OCI-LY3 (cell line): ENCODE measurements at regions not wholly inside any gene's neighbourhood (a gene's known extent, or its start where the extent isn't known, plus 50 kb on each side); places are given as distances from the start of the nearest gene placed in this dataset.

Source experiments
- H2AFZ ChIP-seq: fragments of 200-600, 300-600 bp; shearing (Covaris generic); 2 replicates; pipeline ENCODE4 v1.6.0; 2014; ENCODE audit warnings: antibody characterized with exemption, low read depth, low read length
- H3K27ac ChIP-seq: fragments of 200-600, 300-600 bp; sonication (generic); 2 replicates; pipeline ENCODE4 v1.5.1; 2014; ENCODE audit warnings: mild to moderate bottlenecking, low read length, moderate library complexity, mixed read lengths
- H3K27me3 ChIP-seq: fragments of 200-600, 300-600 bp; sonication (generic); 2 replicates; pipeline ENCODE4 v1.6.1; 2014; ENCODE audit warnings: low read depth, low read length, mixed read lengths
- H3K36me3 ChIP-seq: fragments of 200-600, 300-600 bp; sonication (generic); replicated peaks from 2 replicates; pipeline ENCODE3; 2014; ENCODE audit warnings: low read depth, low read length, mixed read lengths
- H3K4me1 ChIP-seq: fragments of 300-600, 200-600 bp; sonication (generic); 2 replicates; pipeline ENCODE4 v1.6.1; 2014; ENCODE audit warnings: low read length, mixed read lengths
- H3K4me2 ChIP-seq: fragments of 200-600, 300-600 bp; sonication (generic); 2 replicates; pipeline ENCODE4 v1.6.1; 2014; ENCODE audit warnings: low read length, mixed read lengths
- H3K4me3 ChIP-seq: fragments of 300-600, 200-600 bp; sonication (generic); 2 replicates; pipeline ENCODE4 v1.5.1; 2014; ENCODE audit warnings: antibody characterized with exemption, mild to moderate bottlenecking, low read length, moderate library complexity
- H3K79me2 ChIP-seq: fragments of 300-600, 200-600 bp; shearing (Covaris generic); 2 replicates; pipeline ENCODE4 v1.6.1; 2014; ENCODE audit warnings: mild to moderate bottlenecking, low read length, mixed read lengths
- H3K9ac ChIP-seq: fragments of 300-600, 200-600 bp; shearing (Covaris generic); 2 replicates; pipeline ENCODE4 v1.6.0; 2014; ENCODE audit warnings: mild to moderate bottlenecking, low read length, moderate library complexity
- H3K9me3 ChIP-seq: fragments of 200-600, 300-600 bp; shearing (Covaris generic); 2 replicates; pipeline ENCODE4 v1.6.1; 2014; ENCODE audit warnings: low read length, mixed read lengths; ENCODE audit not compliant: insufficient read depth
- H4K20me1 ChIP-seq: fragments of 200-600, 300-600 bp; sonication (generic); 2 replicates; pipeline ENCODE4 v1.6.1; 2016; ENCODE audit warnings: low read length, mixed read lengths; ENCODE audit not compliant: insufficient read depth
- CTCF ChIP-seq: fragments of 200-600, 300-600 bp; sonication (generic); IDR thresholded peaks from 2 replicates; pipeline ENCODE4 v1.5.1; 2014; ENCODE audit warnings: antibody characterized with exemption, low read length, low read depth
- EZH2phosphoT487 ChIP-seq: fragments of 200-600 bp; shearing (Covaris generic); IDR thresholded peaks from 2 replicates; pipeline ENCODE4 v1.6.1; 2018; ENCODE audit warnings: antibody characterized with exemption, mixed run types, low read depth

DNA sequence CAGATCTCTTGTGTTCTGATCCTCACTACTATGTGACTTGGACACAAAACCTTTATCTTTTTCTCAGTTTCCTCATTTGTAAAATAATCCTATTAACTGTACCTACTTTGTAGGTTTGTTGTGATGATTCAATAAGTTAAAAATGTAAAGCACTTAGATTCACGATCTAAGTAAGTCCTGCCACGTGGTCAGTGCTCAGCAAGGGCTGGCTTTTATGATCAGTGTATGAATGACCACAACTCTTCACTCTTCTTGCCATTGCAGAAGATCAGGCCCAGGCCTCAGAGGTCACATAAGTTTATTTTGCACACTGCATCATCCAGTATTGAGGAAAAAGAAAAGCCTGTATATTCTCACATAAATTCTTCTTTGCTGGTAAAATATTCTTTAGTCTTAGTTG, 1192.5 kb upstream of the ACVR2A start:
- Histone ChIP-seq H3K4me3 (no peak overlapping the region), H3K9ac (no peak overlapping the region), H3K36me3 (no peaks in the 10 kb centered on the region), H3K79me2 (no peaks in the 10 kb centered on the region), H3K27me3 (no peaks in the 10 kb centered on the region), H2AFZ (no peak overlapping the region; the same call in 1 of the 2 replicates), H3K4me1 (no peaks in the 10 kb centered on the region), H3K9me3 (no peaks in the 10 kb centered on the region), H3K4me2 (no peak overlapping the region), H4K20me1 (no peaks in the 10 kb centered on the region), H3K27ac (no peak overlapping the region)
- TF ChIP-seq EZH2phosphoT487 (no peak), CTCF (no peak)

- no peaks in the 10 kb centered on the region for H3K79me2 ChIP-seq
- no peaks in the 10 kb centered on the region for H3K4me1 ChIP-seq
- TF ChIP-seq CTCF (no peak), EZH2phosphoT487 (no peak)
- H3K4me3 ChIP-seq: no peak overlapping the region
- no peak overlapping the region for H3K4me2 ChIP-seq
- no peaks in the 10 kb centered on the region for H3K27me3 ChIP-seq
- H4K20me1 ChIP-seq: no peaks in the 10 kb centered on the region
- no peak overlapping the region for H2AFZ ChIP-seq
- no peak overlapping the region for H3K27ac ChIP-seq
- H3K36me3 ChIP-seq: no peaks in the 10 kb centered on the region
- H3K9ac ChIP-seq: no peak overlapping the region
- no peaks in the 10 kb centered on the region for H3K9me3 ChIP-seq
Observed at GRCh38 chr2:146651361-146651760, 1193.5 kb upstream of the ACVR2A start.

DNA sequence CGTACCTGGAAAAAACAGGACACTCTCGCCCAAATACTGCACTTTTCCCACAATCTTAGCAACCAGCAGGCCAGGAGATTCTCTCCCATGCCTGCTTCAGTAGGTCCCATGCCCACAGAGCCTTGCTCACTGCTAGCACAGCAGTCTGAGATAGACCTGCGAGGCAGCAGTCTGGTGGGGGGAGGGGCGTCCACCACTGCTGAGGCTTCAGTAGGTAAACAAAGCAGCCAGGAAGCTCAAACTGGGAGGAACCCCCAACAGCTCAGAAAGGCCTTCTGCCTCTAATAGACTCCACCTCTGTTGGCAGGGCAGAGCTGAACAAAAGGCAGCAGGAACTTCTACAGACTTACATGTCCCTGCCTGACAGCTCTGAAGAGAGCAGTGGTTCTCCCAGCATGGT, 1202.8 kb upstream of the ACVR2A start:
- Histone ChIP-seq H2AFZ (no peak overlapping the region), H3K4me2 (no peak overlapping the region), H3K9ac (no peak overlapping the region)

More for the DNA sequence above, 1202.8 kb upstream of the ACVR2A start:
- TF ChIP-seq CTCF: no peak
- no peak for TF ChIP-seq EZH2phosphoT487
- Histone ChIP-seq H3K4me3 (no peak overlapping the region), H3K79me2 (no peaks in the 10 kb centered on the region), H3K27ac (no peak overlapping the region), H3K4me1 (no peaks in the 10 kb centered on the region), H3K27me3 (no peaks in the 10 kb centered on the region), H3K9me3 (no peaks in the 10 kb centered on the region), H3K36me3 (no peaks in the 10 kb centered on the region), H4K20me1 (no peaks in the 10 kb centered on the region)
